ENCODE measurements at regions not wholly inside any gene's neighbourhood (a gene's known extent, or its start where the extent isn't known, plus 50 kb on each side); places are given as distances from the start of the nearest gene placed in this dataset.
"Not testable (repeated sequence)": the region's sequence is repeated elsewhere in the genome, so short reads cannot be mapped to it uniquely, and the experiment has no call there.

DNA sequence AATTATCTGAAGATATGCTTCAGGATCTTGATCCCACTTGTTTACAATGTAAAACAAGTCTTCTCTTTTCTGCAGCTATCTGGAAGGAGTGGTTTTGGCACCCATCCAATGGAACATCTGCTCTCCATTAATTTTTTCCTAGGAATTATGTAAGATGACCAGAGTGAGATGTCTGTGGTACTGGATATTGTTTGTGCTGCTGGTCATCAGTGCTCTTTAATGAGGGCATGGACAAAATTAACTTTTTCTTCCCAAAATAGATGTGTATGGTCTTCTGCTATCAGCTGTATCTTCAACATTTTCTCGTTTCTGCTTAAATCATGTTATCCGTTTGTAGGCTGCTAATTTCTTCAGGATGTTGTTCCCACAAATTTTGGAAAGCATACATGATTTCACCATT lies 415.4 kb upstream of the KLHL1 start:
- DNase-seq = no peak

DNA sequence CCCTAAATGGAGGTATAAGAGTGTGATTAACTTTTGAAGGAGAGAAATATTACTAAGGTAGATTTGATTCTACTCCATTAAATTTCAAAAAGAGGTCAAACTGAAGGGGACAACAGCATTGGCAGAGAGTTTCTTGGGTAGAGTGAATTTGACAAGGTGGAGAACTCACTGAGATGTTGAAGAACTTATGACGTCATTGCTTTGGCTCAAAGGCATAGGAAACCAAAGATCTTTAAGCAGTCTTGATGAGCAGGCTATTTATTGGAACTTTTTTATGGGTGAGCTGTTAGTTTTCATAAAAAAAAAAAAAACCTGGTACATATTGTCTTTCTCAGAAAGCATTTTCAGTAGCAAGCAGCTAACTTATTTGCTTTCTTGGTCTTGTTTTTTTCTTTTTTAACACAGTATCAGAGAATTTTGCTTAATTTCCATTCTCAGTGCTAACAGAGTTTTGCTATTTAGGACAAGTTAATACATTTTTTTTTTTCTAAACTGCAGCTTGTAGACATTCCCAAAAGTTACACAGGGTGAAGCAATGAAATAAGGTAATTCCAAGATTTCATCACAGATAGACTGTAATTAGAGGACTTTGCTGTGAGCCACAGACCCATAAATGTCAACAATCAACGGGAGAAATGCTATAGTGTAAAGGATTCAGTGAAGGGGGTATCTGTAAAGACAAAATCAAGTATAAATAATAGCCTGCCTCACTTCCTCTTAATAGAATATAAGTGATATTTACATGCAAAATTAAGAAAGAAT lies 412.2 kb upstream of the KLHL1 start:
- no peak for DNase-seq

DNA sequence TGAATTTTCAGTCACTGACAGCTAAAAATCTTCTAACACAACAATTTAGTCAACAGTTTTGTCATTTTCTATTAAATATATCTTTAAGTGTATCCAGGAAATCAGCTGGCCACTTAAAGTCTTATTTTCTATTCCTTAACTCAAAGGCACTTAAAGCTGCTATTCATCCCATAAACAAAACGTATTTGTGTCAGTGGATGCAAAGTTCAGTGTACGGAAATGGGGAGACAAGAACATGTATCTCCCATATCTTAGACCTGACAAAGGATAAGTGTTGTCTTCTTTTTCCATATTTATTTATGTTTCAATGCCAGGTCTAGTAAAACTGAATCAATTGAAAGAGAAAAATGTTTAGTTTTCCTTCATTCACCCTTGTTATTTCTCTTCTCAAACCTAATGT lies 409.8 kb upstream of the KLHL1 start:
- DNase-seq = no peak

DNA sequence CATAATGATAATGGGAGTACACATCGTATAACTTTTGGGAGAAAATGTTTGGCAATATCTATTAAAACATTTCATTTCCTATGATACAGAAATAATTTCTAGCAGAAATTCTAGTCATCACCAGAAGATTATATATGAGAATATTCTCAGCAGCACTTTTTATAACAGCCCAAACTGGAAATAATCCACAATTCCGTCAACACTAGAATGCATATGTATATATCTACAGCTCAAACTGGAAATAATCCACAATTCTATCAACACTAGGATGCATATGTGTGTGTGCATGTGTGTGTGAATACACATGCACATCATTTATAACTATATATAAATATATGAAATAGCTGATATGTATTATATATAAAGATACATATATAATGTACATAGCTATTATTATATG lies 408.0 kb upstream of the KLHL1 start:
- DNase-seq = no peak

- not testable (repeated sequence) for DNase-seq
Measured at GRCh38 chr13:70511861-70512417, 403.7 kb upstream of the KLHL1 start.

- no peak for DNase-seq
Measured at GRCh38 chr13:70505809-70506208, 397.6 kb upstream of the KLHL1 start.

DNA sequence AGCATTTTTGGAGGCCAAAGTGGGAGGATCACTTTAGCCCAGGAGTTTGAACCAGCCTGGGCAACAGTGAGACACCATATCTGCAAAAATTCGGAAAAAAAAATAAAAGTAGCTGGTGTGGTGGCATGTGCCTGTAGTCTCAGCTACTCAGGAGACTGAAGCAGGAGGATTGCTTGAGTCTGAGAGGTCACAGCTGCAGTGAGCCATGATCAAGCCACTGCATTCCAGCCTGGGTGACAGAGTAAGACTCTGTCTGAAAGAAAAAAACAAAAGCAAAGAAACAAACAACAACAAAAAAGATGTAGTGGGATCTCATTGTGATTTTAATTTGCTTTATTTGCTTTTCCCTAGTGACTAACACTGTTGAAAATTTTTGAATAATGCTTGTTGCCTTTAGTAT lies 394.7 kb upstream of the KLHL1 start:
- no peak for DNase-seq

DNA sequence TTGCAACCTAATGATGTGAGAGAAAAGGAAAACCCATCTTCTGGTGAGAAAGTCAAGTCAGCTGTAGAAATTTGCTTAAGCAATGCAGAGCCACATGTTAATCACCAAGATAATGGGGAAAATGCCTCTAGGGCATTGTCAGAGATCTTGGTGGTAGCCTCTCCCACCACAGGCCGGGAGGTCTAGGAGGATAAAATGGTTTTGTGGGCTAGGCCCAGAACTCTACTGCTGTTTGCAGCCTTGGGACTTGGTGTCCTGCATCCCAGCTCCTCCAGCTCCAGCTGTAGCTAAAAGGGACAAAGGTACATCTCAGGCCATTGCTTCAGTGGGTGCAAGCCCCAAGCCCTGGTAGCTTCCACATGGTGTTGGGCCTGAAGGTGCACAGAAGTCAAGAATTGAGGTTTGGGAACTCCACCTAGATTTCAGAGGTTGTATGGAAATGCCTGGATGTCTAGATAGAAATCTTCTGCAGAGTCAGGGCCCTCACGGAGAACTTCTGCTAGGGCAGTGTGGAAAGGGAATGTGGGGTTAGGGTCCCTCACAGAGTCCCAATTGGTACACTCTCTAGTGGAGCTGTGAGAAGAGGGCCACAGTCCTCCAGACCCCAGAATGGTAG lies 382.2 kb upstream of the KLHL1 start:
- no peak for DNase-seq

DNA sequence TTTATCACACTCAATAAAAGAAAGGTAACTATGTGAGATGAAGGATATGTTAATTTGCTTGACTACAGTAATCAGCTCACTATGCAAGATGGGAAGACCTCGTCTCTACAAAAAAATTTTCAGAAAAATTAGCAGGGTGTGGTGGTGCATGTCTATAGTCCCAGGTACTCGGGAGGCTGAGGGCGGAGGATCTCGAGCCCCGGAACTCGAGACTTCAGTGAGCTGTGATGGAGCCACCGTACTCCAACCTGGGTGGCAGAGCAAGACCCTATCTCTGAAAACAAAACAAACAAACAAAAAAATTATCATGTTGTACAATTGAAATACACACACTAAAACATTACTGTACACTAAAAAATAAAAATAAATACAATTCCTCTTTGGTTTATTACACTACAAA lies 376.7 kb upstream of the KLHL1 start:
- DNase-seq = no peak

- no peak for DNase-seq
Measured at GRCh38 chr13:70483599-70484276, 375.5 kb upstream of the KLHL1 start.

GRCh38 chr13:70473907-70474306 lies 365.7 kb upstream of the KLHL1 start:
- no peak for DNase-seq

DNA sequence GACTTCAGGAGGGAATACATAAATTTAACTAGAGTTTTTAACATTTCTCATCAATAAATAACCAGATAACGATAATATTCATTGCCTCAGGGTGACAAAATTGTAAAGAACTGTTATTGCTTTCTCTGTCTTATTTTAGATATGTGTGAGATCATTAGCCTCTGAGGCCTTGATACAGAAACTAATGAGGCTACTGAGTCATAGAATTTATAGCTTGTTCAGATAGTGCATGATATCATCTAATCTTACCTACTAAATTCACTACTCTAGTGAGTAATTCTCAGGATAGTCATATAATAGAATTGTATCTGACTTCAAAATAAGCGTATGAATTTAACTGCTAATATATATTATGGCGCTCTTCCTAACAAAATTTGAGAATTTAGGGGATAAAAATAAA lies 360.8 kb upstream of the KLHL1 start:
- DNase-seq = no peak

- DNase-seq = no peak
Measured at GRCh38 chr13:70457474-70457873, 349.2 kb upstream of the KLHL1 start.

GRCh38 chr13:70448820-70449219 lies 340.6 kb upstream of the KLHL1 start:
- no peak for DNase-seq

- no peak for DNase-seq
Measured at GRCh38 chr13:70432276-70432805, 324.1 kb upstream of the KLHL1 start.

DNA sequence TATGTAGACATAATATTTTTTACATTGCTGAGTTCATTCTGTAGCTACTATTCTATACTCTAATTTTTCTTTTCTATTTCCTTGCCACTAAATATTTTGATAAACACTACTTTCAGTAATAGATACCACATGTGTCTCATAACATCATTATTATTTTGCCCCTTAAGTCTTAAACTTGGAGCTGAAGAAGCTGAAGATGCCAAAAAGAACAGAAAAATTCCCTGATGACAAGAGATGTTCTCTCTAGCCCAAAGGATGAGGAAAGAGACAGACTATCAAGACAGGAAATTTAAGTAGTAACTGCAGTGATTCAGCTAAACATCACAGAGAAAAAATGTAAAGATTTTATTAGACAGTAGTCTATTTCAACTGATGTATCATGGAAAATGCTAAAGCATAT lies 322.0 kb upstream of the KLHL1 start:
- DNase-seq = no peak

DNA sequence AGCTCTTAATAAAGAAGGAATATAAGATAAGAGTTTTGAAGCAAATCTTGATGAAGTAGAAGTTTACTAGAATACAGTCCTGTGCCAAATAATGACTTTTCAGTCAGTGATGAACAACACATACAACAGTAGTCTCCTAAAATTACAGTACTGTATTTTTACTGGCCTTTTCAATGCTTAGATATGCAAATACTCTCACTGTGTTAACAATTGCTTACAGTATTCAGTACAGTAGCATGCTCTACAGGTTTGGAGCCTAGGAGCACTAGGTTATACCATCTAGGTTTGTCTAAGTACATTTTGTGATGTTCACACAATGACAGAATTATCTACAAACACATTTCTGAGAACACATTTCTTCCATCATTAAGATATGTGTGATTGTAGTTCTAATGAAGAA lies 316.7 kb upstream of the KLHL1 start:
- no peak for DNase-seq

GRCh38 chr13:70424428-70424827 lies 316.2 kb upstream of the KLHL1 start:
- no peak for DNase-seq

GRCh38 chr13:70415136-70415535 lies 306.9 kb upstream of the KLHL1 start:
- DNase-seq = no peak

DNA sequence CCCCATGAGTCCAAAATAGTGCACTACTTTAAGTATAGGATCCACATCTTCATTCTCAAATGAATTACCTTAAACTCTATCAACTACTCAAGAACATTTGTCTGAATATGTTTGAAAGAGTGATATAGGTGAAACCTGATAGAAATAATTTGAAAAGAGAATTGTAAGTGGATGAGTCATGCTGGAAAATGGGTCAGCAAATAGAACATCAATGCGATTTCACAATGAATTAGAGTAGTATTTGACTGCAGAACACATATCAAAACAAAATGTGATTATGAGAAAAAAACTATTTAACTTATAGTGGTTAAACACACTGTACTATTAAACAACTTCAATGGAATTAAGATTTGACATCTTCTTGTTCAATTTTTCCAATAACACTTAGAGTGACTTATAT lies 300.6 kb upstream of the KLHL1 start:
- no peak for DNase-seq

- DNase-seq = no peak
Measured at GRCh38 chr13:70407486-70407885, 299.2 kb upstream of the KLHL1 start.

DNA sequence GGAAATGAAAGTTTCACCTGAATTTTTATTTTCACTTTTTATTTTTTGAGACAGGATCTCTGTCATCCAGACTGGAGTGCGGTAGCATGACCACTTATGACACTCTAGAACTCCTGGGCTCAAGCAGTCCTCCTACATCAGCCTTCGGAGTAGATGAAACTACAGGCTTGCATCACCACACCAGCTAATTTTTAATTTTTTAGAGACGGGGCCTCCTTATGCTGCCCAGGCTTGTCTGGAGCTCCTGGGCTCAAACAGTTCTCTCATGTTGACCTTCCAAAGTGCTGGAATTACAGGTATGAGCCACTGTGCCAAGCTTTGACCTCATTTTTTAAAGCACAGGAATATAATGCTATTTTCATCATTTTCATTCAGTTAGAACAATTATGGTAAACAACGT lies 297.0 kb upstream of the KLHL1 start:
- DNase-seq = no peak
